Uterus (tissue), 3 donors: ENCODE measurements at regions not wholly inside any gene's neighbourhood (a gene's known extent, or its start where the extent isn't known, plus 50 kb on each side); places are given as distances from the start of the nearest gene placed in this dataset.

ENCODE experiments used
- DNase-seq, 2 donors: peaks; one replicate each; pipeline ENCODE4 v3.0.0-alpha.2; 2019 to 2020
- H3K27ac ChIP-seq, 2 donors: fragments of 200-600 bp; sonication (generic); 1 replicate in 1 of 2; 2 replicates in 1 of 2; pipeline ENCODE4 v1.5.1; 2016 to 2018
- H3K27me3 ChIP-seq, 2 donors: fragments of 200-600 bp; sonication (generic); one replicate each; pipeline ENCODE4 v1.5.1; 2018 to 2019; ENCODE audit warnings: control low read depth in 1 of 2
- H3K36me3 ChIP-seq, 2 donors: fragments of 200-600 bp; sonication (generic); one replicate each; pipeline ENCODE4 v1.5.1; 2019; ENCODE audit warnings: control low read depth in 1 of 2
- H3K4me1 ChIP-seq, 2 donors: fragments of 200-600 bp; sonication (generic); one replicate each; pipeline ENCODE4 v1.5.1; 2018 to 2019; ENCODE audit warnings: control low read depth in 1 of 2
- H3K4me3 ChIP-seq, 2 donors: fragments of 200-600 bp; sonication (generic); 1 replicate in 1 of 2; 2 replicates in 1 of 2; pipeline ENCODE4 v1.5.1; 2018 to 2019; ENCODE audit warnings: mild to moderate bottlenecking in 1 of 2
- H3K9me3 ChIP-seq, 2 donors: fragments of 200-600 bp; sonication (generic); one replicate each; pipeline ENCODE4 v1.5.1; 2019; ENCODE audit warnings: control low read depth in 1 of 2
- POLR2A ChIP-seq, 2 donors: fragments of 450-650 bp; IDR thresholded peaks; one replicate each; pipeline ENCODE4 v1.6.1; 2016; ENCODE audit warnings: antibody characterized with exemption in 2 of 2, mild to moderate bottlenecking in 1 of 2, moderate library complexity in 1 of 2
- intact Hi-C: fragments of 100-400 bp; cut with DNase I; formaldehyde crosslinking; loops from one replicate; pipeline ENCODE4 v1.15.1; 2023; ENCODE audit warnings: low total_unique reads
- TF ChIP-seq, protein P1 (sequence below), 4 experiments: fragments of 200-600 bp in 2 of 4; fragments of 450-650 bp in 2 of 4; sonication (generic) in 2 of 4; IDR thresholded peaks; one replicate each; pipeline ENCODE4 v1.5.1; 2016 to 2019; ENCODE audit warnings: antibody characterized with exemption in 4 of 4, mild to moderate bottlenecking in 2 of 4, moderate library complexity in 1 of 4
- donor health status: DM: yes; HTN: yes; CAD: no.

DNA sequence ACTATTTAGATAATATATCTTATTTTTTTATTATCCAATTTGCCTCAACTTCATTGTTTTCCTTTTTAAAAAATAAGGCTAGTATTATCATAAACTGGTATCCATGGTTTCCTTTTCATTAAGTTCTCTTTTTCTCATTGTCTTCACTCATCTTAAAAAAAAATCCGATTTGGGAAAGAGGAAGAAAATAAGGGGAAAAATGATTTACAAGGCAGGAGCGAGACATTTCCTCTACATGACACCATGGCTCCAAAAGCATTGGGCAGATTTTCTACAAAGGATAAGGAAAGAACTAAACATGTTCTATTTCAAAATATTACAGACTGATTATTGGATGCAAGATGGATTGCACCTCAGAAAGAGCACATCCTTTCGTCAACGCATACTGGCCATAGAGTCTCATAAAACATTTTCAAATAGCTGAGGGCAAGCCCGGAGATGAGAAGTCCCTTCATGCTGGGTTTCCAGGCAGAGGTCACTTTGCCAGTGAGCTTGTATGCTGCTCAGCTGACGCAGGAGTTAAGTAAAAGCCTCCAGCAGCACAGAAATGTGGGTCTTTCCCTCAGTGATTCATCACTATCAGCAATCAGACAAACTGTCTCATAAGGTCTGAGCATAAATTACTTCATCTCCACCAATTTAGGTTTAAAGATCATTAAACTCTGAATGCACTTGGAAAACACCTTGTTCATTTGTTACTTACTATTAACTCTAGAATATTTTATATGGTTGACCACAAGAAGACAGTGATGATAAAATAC lies 129.0 kb upstream of the TNFAIP3 start:
- Histone ChIP-seq H3K9me3 (no peaks in the 10 kb centered on the region), H3K36me3 (no peaks in the 10 kb centered on the region), H3K27me3 (no peaks in the 10 kb centered on the region), H3K27ac (no peak overlapping the region), H3K4me1 (no peaks in the 10 kb centered on the region), H3K4me3 (no peak overlapping the region)
- no peak for TF ChIP-seq POLR2A (IDR thresholded peaks at IDR 0.05)
- TF ChIP-seq, protein P1, sequence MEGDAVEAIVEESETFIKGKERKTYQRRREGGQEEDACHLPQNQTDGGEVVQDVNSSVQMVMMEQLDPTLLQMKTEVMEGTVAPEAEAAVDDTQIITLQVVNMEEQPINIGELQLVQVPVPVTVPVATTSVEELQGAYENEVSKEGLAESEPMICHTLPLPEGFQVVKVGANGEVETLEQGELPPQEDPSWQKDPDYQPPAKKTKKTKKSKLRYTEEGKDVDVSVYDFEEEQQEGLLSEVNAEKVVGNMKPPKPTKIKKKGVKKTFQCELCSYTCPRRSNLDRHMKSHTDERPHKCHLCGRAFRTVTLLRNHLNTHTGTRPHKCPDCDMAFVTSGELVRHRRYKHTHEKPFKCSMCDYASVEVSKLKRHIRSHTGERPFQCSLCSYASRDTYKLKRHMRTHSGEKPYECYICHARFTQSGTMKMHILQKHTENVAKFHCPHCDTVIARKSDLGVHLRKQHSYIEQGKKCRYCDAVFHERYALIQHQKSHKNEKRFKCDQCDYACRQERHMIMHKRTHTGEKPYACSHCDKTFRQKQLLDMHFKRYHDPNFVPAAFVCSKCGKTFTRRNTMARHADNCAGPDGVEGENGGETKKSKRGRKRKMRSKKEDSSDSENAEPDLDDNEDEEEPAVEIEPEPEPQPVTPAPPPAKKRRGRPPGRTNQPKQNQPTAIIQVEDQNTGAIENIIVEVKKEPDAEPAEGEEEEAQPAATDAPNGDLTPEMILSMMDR (IDR thresholded peaks at IDR 0.05) = no peak
- intact Hi-C loops = no loop called here
- DNase-seq = no peak

DNA sequence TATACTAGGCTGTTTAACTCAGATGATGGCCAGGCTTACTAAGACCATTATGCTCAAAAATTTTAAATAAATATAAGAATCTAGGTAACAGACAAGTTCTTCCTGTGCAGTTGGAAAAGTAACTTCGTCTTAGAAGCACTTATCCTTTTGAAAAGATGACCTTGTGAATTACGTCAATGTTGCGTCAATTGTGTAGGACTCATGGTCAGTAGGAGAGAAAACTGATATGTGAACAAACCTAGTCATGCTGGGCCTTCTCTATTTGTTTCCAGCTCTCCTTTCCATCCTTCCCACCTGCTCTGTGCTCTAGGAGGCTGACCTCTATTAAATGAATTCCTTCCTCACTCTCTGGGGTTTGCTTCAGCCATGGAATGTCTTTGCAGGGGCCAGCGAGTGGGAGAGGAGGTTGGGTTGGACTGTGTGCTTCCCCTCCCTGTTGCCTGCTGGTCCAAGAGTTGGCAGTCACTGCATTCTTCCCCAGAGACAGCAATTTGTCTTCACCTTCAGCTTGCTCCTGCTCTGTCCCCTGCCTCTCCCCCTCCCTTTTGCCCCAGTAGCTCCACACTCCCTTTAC lies 128.0 kb upstream of the TNFAIP3 start:
- intact Hi-C loops = no loop called here
- Histone ChIP-seq H3K4me3 (no peak overlapping the region), H3K4me1 (no peaks in the 10 kb centered on the region), H3K36me3 (no peaks in the 10 kb centered on the region), H3K27ac (no peak overlapping the region), H3K9me3 (no peaks in the 10 kb centered on the region), H3K27me3 (no peaks in the 10 kb centered on the region)
- DNase-seq = no peak
- TF ChIP-seq POLR2A (IDR thresholded peaks at IDR 0.05) = no peak
- TF ChIP-seq, protein P1 (IDR thresholded peaks at IDR 0.05) = no peak

DNA sequence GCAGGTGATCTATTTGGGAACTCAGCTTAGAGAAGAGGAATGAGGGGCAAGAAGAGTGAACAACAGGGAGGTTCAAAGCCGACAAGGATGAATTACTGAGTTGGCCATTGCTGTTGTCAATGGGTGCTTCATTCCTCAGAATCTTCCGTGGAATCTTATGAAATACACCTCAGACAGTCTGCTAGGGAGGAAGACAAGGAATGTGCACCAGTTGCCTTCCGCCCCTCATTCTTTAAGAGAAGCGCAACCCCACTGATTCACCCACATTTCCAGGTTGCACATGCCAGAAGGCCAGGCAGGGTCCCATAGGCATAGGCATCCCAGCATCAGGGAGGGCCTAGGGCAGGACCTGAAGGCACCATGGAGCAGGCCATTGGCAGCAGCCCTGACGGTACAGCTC lies 127.5 kb upstream of the TNFAIP3 start:
- Histone ChIP-seq H3K4me3 (no peak overlapping the region), H3K36me3 (no peaks in the 10 kb centered on the region), H3K27ac (no peak overlapping the region), H3K27me3 (no peaks in the 10 kb centered on the region), H3K9me3 (no peaks in the 10 kb centered on the region), H3K4me1 (no peaks in the 10 kb centered on the region)
- intact Hi-C loops = no loop called here
- TF ChIP-seq, protein P1 (IDR thresholded peaks at IDR 0.05) = no peak
- no peak for TF ChIP-seq POLR2A (IDR thresholded peaks at IDR 0.05)
- no peak for DNase-seq

DNA sequence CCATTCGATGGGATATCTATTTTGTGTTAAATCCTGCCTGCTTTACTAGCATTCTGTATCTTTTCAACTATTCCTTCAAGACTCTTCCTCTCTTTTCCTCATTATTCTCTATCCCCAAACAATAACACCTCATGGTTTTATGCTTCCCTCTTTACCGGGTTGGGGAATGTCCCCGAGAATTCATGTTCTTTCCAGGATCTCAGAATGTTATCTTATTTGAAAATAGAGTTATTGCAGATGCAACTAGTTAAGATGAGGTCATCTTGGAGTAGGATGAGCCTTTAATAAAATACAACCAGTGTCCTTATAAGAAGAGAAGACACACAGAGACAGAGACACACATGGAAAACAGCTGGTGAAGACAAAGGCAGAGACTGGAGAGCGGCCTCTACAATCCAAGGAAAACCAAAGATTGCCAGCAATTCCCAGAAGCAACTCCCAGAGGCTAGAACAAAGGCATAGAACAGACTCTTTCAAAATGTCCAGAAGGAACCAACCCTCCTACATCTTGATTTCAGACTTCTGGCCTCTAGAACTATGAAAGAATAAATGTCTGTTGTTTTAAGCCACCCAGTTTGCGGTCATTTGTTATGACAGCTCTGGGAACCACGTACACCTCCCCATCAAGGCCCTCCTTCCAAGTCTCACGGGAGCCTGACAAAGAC lies 126.8 kb upstream of the TNFAIP3 start:
- Histone ChIP-seq H3K4me1 (no peaks in the 10 kb centered on the region), H3K4me3 (no peak overlapping the region), H3K36me3 (no peaks in the 10 kb centered on the region), H3K27ac (no peak overlapping the region), H3K27me3 (no peaks in the 10 kb centered on the region), H3K9me3 (no peaks in the 10 kb centered on the region)
- no peak for DNase-seq
- no peak for TF ChIP-seq POLR2A (IDR thresholded peaks at IDR 0.05)
- TF ChIP-seq, protein P1 (IDR thresholded peaks at IDR 0.05) = no peak
- intact Hi-C loops = no loop called here
